ENCODE measurements at regions not wholly inside any gene's neighbourhood (a gene's known extent, or its start where the extent isn't known, plus 50 kb on each side); places are given as distances from the start of the nearest gene placed in this dataset.

- DNase-seq (ENCODE audit: low read depth): no peak
Observed at GRCh38 chr4:130510661-130511060, 1414.7 kb downstream of the C4orf33 start.

- DNase-seq (ENCODE audit: low read depth): no peak
Observed at GRCh38 chr4:130511776-130512175, 1415.8 kb downstream of the C4orf33 start.

GRCh38 chr4:130524057-130524456, 1428.1 kb downstream of the C4orf33 start:
- no peak for DNase-seq (ENCODE audit: low read depth)

GRCh38 chr4:130530505-130530904, 1434.6 kb downstream of the C4orf33 start:
- no peak for DNase-seq (ENCODE audit: low read depth)

GRCh38 chr4:130534651-130535050, 1438.7 kb downstream of the C4orf33 start:
- DNase-seq (ENCODE audit: low read depth): no peak

GRCh38 chr4:130542953-130543352, 1447.0 kb downstream of the C4orf33 start:
- no peak for DNase-seq (ENCODE audit: low read depth)

- no peak for DNase-seq (ENCODE audit: low read depth)
Observed at GRCh38 chr4:130545171-130545570, 1449.2 kb downstream of the C4orf33 start.

GRCh38 chr4:130545596-130545995, 1449.6 kb downstream of the C4orf33 start:
- DNase-seq (ENCODE audit: low read depth): peak; percentile 27

GRCh38 chr4:130559268-130559667, 1463.3 kb downstream of the C4orf33 start:
- DNase-seq (ENCODE audit: low read depth): no peak

GRCh38 chr4:130563185-130563888, 1467.4 kb downstream of the C4orf33 start:
- peak; percentile 88 for DNase-seq (ENCODE audit: low read depth)

GRCh38 chr4:130563889-130564418, 1468.0 kb downstream of the C4orf33 start:
- no peak for DNase-seq (ENCODE audit: low read depth)

- peak; percentile 5 for DNase-seq (ENCODE audit: low read depth)
Observed at GRCh38 chr4:130568746-130569145, 1472.8 kb downstream of the C4orf33 start.

GRCh38 chr4:130573742-130574141, 1477.8 kb downstream of the C4orf33 start:
- DNase-seq (ENCODE audit: low read depth): no peak

GRCh38 chr4:130574215-130574614, 1478.3 kb downstream of the C4orf33 start:
- no peak for DNase-seq (ENCODE audit: low read depth)

GRCh38 chr4:130576218-130576617, 1480.3 kb downstream of the C4orf33 start:
- DNase-seq (ENCODE audit: low read depth): no peak

GRCh38 chr4:130591091-130591490, 1495.1 kb downstream of the C4orf33 start:
- no peak for DNase-seq (ENCODE audit: low read depth)

- no peak for DNase-seq (ENCODE audit: low read depth)
Observed at GRCh38 chr4:130600706-130601105, 1504.8 kb downstream of the C4orf33 start.

- DNase-seq (ENCODE audit: low read depth): no peak
Observed at GRCh38 chr4:130603043-130603442, 1507.1 kb downstream of the C4orf33 start.

- DNase-seq (ENCODE audit: low read depth): no peak
Observed at GRCh38 chr4:130608121-130608520, 1512.2 kb downstream of the C4orf33 start.

- no peak for DNase-seq (ENCODE audit: low read depth)
Observed at GRCh38 chr4:130628531-130628930, 1532.6 kb downstream of the C4orf33 start.

- no peak for DNase-seq (ENCODE audit: low read depth)
Observed at GRCh38 chr4:130632731-130633604, 1537.0 kb downstream of the C4orf33 start.

GRCh38 chr4:130636486-130636885, 1540.5 kb downstream of the C4orf33 start:
- DNase-seq (ENCODE audit: low read depth): no peak

- DNase-seq (ENCODE audit: low read depth): no peak
Observed at GRCh38 chr4:130640592-130640991, 1544.6 kb downstream of the C4orf33 start.
